A172 (cell line): ENCODE measurements at regions not wholly inside any gene's neighbourhood (a gene's known extent, or its start where the extent isn't known, plus 50 kb on each side); places are given as distances from the start of the nearest gene placed in this dataset.

Experiments used
- DNase-seq: peaks from one replicate; pipeline ENCODE4 v3.0.0-alpha.2; 2015; ENCODE audit warnings: low spot score

- DNase-seq, result no peak
Observed at GRCh38 chrX:96311366-96311765, 373.3 kb upstream of the DIAPH2 start.

- peak; percentile 47 for DNase-seq
Observed at GRCh38 chrX:96314985-96315384, 369.7 kb upstream of the DIAPH2 start.

- no peak for DNase-seq
Observed at GRCh38 chrX:96361844-96362243, 322.8 kb upstream of the DIAPH2 start.

GRCh38 chrX:96372313-96373046 lies 312.2 kb upstream of the DIAPH2 start:
- DNase-seq, result peak; percentile 21

- DNase-seq, result no peak
Observed at GRCh38 chrX:96373047-96373355, 311.6 kb upstream of the DIAPH2 start.

GRCh38 chrX:96376266-96376665 lies 308.4 kb upstream of the DIAPH2 start:
- DNase-seq, result no peak

- no peak for DNase-seq
Observed at GRCh38 chrX:96379951-96380350, 304.7 kb upstream of the DIAPH2 start.

GRCh38 chrX:96382018-96382417 lies 302.6 kb upstream of the DIAPH2 start:
- DNase-seq, result no peak

- DNase-seq, result no peak
Observed at GRCh38 chrX:96383428-96383827, 301.2 kb upstream of the DIAPH2 start.

GRCh38 chrX:96386325-96386724 lies 298.3 kb upstream of the DIAPH2 start:
- no peak for DNase-seq

GRCh38 chrX:96386981-96387380 lies 297.7 kb upstream of the DIAPH2 start:
- no peak for DNase-seq

- no peak for DNase-seq
Observed at GRCh38 chrX:96387801-96388200, 296.8 kb upstream of the DIAPH2 start.

GRCh38 chrX:96389281-96390047 lies 295.2 kb upstream of the DIAPH2 start:
- DNase-seq, result no peak

GRCh38 chrX:96394598-96394997 lies 290.0 kb upstream of the DIAPH2 start:
- DNase-seq, result no peak

- no peak for DNase-seq
Observed at GRCh38 chrX:96403446-96403845, 281.2 kb upstream of the DIAPH2 start.

GRCh38 chrX:96405842-96406241 lies 278.8 kb upstream of the DIAPH2 start:
- no peak for DNase-seq

- DNase-seq, result peak; percentile 2
Observed at GRCh38 chrX:96407072-96407471, 277.6 kb upstream of the DIAPH2 start.

- DNase-seq, result peak; percentile 25
Observed at GRCh38 chrX:96407501-96407900, 277.1 kb upstream of the DIAPH2 start.

GRCh38 chrX:96407981-96408380 lies 276.7 kb upstream of the DIAPH2 start:
- no peak for DNase-seq

- no peak for DNase-seq
Observed at GRCh38 chrX:96410927-96411326, 273.7 kb upstream of the DIAPH2 start.

GRCh38 chrX:96417695-96418094 lies 266.9 kb upstream of the DIAPH2 start:
- DNase-seq, result no peak

- DNase-seq, result no peak
Observed at GRCh38 chrX:96424007-96424406, 260.6 kb upstream of the DIAPH2 start.

GRCh38 chrX:96425200-96425599 lies 259.4 kb upstream of the DIAPH2 start:
- DNase-seq, result no peak
